Spleen (tissue), 7 donors: ENCODE measurements at regions not wholly inside any gene's neighbourhood (a gene's known extent, or its start where the extent isn't known, plus 50 kb on each side); places are given as distances from the start of the nearest gene placed in this dataset.

Source experiments
- CTCF ChIP-seq, 11 experiments: fragments of 200-600 bp in 7 of 11; fragments of 450-650 bp in 4 of 11; sonication (generic) in 4 of 11; IDR thresholded peaks in 8 of 11; conservative IDR thresholded peaks in 3 of 11; 1 replicate in 7 of 11; 2 replicates in 4 of 11; pipeline versions ENCODE4 v1.4.0 to v1.8.0; 2016 to 2021; ENCODE audit warnings: antibody characterized with exemption in 11 of 11, inconsistent platforms in 4 of 11, mild to moderate bottlenecking in 1 of 11
- POLR2AphosphoS5 ChIP-seq, 3 donors: sonication (generic); formaldehyde crosslinking; IDR thresholded peaks; one replicate each; pipeline ENCODE4 v1.5.1; 2017; ENCODE audit warnings: antibody characterized with exemption in 3 of 3
- donor health status: DM: no; HTN: no; CAD: no; lungs with moderate emphysema.
- donor health status: DM: no; HTN: no; CAD: no.
- donor health status: DM: no; HTN: no; CAD: no.

- TF ChIP-seq POLR2AphosphoS5 (IDR thresholded peaks at IDR 0.05) (no peak), CTCF (IDR thresholded peaks at IDR 0.05 in 8 of 11, conservative IDR thresholded peaks at IDR 0.05 in 3 of 11) (no peak)
Measured at GRCh38 chr4:52273885-52274284, 222.8 kb downstream of the SPATA18 start.
